HepG2 (cell line): ENCODE measurements at regions not wholly inside any gene's neighbourhood (a gene's known extent, or its start where the extent isn't known, plus 50 kb on each side); places are given as distances from the start of the nearest gene placed in this dataset.

Experiments used
- ATAC-seq: fragments of 200-7000 bp; cut with Tn5 transposase; 3 replicates; pipeline ENCODE4 v1.9.1; 2020; ENCODE audit warnings: mild to moderate bottlenecking, moderate library complexity
- BruUV-seq: library from RNA; stranded (reverse); fragments of 400-500 nt; replicated peaks from 2 replicates; lab custom pipeline; 2021; lab: Mats Ljungman, UMichigan
- CTCF ChIA-PET: fragments of 300-600 bp; formaldehyde crosslinking; extraction: SDS; loops from one replicate; lab custom pipeline; 2021; ENCODE audit warnings: low total read pairs, inconsistent platforms, low intra/inter-chr PET ratio; lab: Yijun Ruan, JAX
- POLR2A ChIA-PET: fragments of 350-600 bp; sonication (Branson Sonifier 250); formaldehyde crosslinking; loops from one replicate; lab custom pipeline; 2020; ENCODE audit warnings: antibody characterized with exemption, inconsistent platforms; lab: Yijun Ruan, JAX
- DNase-seq: peaks from one replicate; pipeline ENCODE4 v3.0.0-alpha.2; 2015; ENCODE audit warnings: low spot score
- FAIRE-seq: peaks from 3 replicates; lab custom pipeline; 2011; peaks lifted over from hg19 to GRCh38; lab: Jason Lieb, UNC
- H2AFZ ChIP-seq: one replicate; pipeline ENCODE4 v1.6.1; 2011; ENCODE audit warnings: low read length, inconsistent platforms
- H3K27ac ChIP-seq: fragments of 300-600 bp; 3 replicates; pipeline ENCODE4 v1.8.0; 2011; ENCODE audit warnings: mixed run types, mild to moderate bottlenecking, mixed read lengths, low read length, inconsistent platforms; ENCODE audit not compliant: insufficient read depth; ENCODE audit errors: extremely low read length
- H3K27me3 ChIP-seq, 2 experiments: fragments of 200-600 bp in 1 of 2; 2 replicates in 1 of 2; 3 replicates in 1 of 2; pipeline versions ENCODE4 v1.6.0 to v1.8.0; 2011; ENCODE audit warnings: low read length in 2 of 2, mild to moderate bottlenecking in 2 of 2, moderate library complexity in 2 of 2, inconsistent platforms in 1 of 2; ENCODE audit not compliant: insufficient read depth in 2 of 2, control insufficient read depth in 1 of 2
- H3K36me3 ChIP-seq, 2 experiments: fragments of 200-600 bp in 1 of 2; replicated peaks in 1 of 2; 2 replicates in 1 of 2; 3 replicates in 1 of 2; pipeline versions ENCODE4 v1.5.1 to v1.8.0; 2011; ENCODE audit warnings: low read length in 2 of 2, inconsistent platforms in 1 of 2; ENCODE audit not compliant: insufficient read depth in 2 of 2, control insufficient read depth in 1 of 2
- H3K4me1 ChIP-seq: 2 replicates; pipeline ENCODE4 v1.5.1; 2012; ENCODE audit warnings: low read length, inconsistent platforms; ENCODE audit not compliant: insufficient read depth
- H3K4me2 ChIP-seq: 2 replicates; pipeline ENCODE4 v1.6.0; 2011; ENCODE audit warnings: low read depth, low read length, inconsistent platforms
- H3K4me3 ChIP-seq, 3 experiments: fragments of 200-600 bp in 1 of 3; sonication (generic), shearing (Covaris generic) in 1 of 3; replicated peaks in 1 of 3; 2 replicates each; pipeline ENCODE4 v1.5.1; 2011 to 2016; ENCODE audit warnings: low read length in 3 of 3, inconsistent platforms in 2 of 3, low read depth in 2 of 3, mild to moderate bottlenecking in 2 of 3, control low read depth in 1 of 3, mixed read lengths in 1 of 3; ENCODE audit not compliant: insufficient read depth in 1 of 3
- H3K79me2 ChIP-seq: one replicate; pipeline ENCODE4 v1.6.1; 2011; ENCODE audit warnings: low read length, inconsistent platforms; ENCODE audit not compliant: insufficient read depth
- H3K9ac ChIP-seq: 2 replicates; pipeline ENCODE4 v1.6.0; 2011; ENCODE audit warnings: mild to moderate bottlenecking, low read depth, low read length, inconsistent platforms; ENCODE audit not compliant: insufficient read depth
- H3K9me3 ChIP-seq: 2 replicates; pipeline ENCODE4 v1.5.1; 2012; ENCODE audit warnings: mild to moderate bottlenecking, low read length
- H4K20me1 ChIP-seq: 2 replicates; pipeline ENCODE4 v1.6.0; 2011; ENCODE audit warnings: inconsistent platforms, mild to moderate bottlenecking, low read length, moderate library complexity; ENCODE audit not compliant: insufficient read depth
- ESRRA ChIP-seq: sonication (generic); formaldehyde crosslinking; IDR thresholded peaks from 2 replicates; pipeline ENCODE4 v1.5.1; 2020; ENCODE audit warnings: mild to moderate bottlenecking, low read depth, missing genetic modification reagents
- IRF2 ChIP-seq: IDR thresholded peaks from 2 replicates; pipeline ENCODE4 v1.6.1; 2018; ENCODE audit warnings: missing genetic modification reagents, missing compliant biosample characterization
- JARID2 ChIP-seq: sonication (generic); formaldehyde crosslinking; IDR thresholded peaks from 2 replicates; pipeline ENCODE4 v1.8.1; 2023; ENCODE audit warnings: missing genetic modification reagents, inconsistent platforms; ENCODE audit not compliant: insufficient replicate concordance
- KDM5B ChIP-seq: sonication (generic); formaldehyde crosslinking; IDR thresholded peaks from 2 replicates; pipeline ENCODE4 v1.4.0; 2020; ENCODE audit warnings: missing genetic modification reagents, mild to moderate bottlenecking, borderline replicate concordance
- MAFG ChIP-seq: sonication (generic); formaldehyde crosslinking; IDR thresholded peaks from 2 replicates; pipeline ENCODE4 v1.5.1; 2020; ENCODE audit warnings: mild to moderate bottlenecking, missing genetic modification reagents
- SATB2 ChIP-seq: sonication (generic); formaldehyde crosslinking; IDR thresholded peaks from 2 replicates; pipeline ENCODE4 v1.5.0; 2020; ENCODE audit warnings: missing genetic modification reagents
- SCMH1 ChIP-seq: sonication (generic); formaldehyde crosslinking; IDR thresholded peaks from 2 replicates; pipeline ENCODE4 v1.9.0; 2021; ENCODE audit warnings: missing genetic modification reagents, mild to moderate bottlenecking, borderline replicate concordance
- ZNF354B ChIP-seq: sonication (generic); formaldehyde crosslinking; IDR thresholded peaks from 2 replicates; pipeline ENCODE4 v1.8.0; 2022; ENCODE audit warnings: mild to moderate bottlenecking, missing genetic modification reagents
- ZNF543 ChIP-seq: sonication (generic); formaldehyde crosslinking; IDR thresholded peaks from 2 replicates; pipeline ENCODE4 v1.4.0; 2020; ENCODE audit warnings: mild to moderate bottlenecking, missing genetic modification reagents
- ZNF556 ChIP-seq: sonication (generic); formaldehyde crosslinking; IDR thresholded peaks from 2 replicates; pipeline ENCODE4 v1.4.0; 2020; ENCODE audit warnings: mild to moderate bottlenecking, missing genetic modification reagents, borderline replicate concordance
- ZNF557 ChIP-seq: sonication (generic); formaldehyde crosslinking; IDR thresholded peaks from 2 replicates; pipeline ENCODE4 v1.4.0; 2020; ENCODE audit warnings: missing genetic modification reagents
- ZNF629 ChIP-seq: sonication (generic); formaldehyde crosslinking; conservative IDR thresholded peaks from 2 replicates; pipeline ENCODE4 v1.5.0; 2020; ENCODE audit warnings: missing genetic modification reagents
- WGBS: methylation state at CpG from one replicate; pipeline ENCODE4 v1.1.6; 2017; ENCODE audit warnings: low lambda C conversion rate; 5-methylcytosine and 5-hydroxymethylcytosine counted together
- in situ Hi-C: cut with HindIII; loops from 2 replicates; pipeline ENCODE4 v1.10.0; 2017; ENCODE audit warnings: low pct_unique_long_range_greater_than_20kb; ENCODE audit not compliant: extremely low pct_ligation_motif_present
- intact Hi-C: fragments of 100-400 bp; cut with micrococcal nuclease; formaldehyde crosslinking; loops from one replicate; pipeline ENCODE4 v1.10.0; 2022; ENCODE audit not compliant: unreplicated experiment
- TF ChIP-seq, protein P1 (sequence below): sonication (generic); formaldehyde crosslinking; conservative IDR thresholded peaks from 2 replicates; pipeline ENCODE4 v1.8.0; 2022; ENCODE audit warnings: mild to moderate bottlenecking, moderate library complexity, missing genetic modification reagents
- TF ChIP-seq, protein P2 (sequence below): sonication (generic); formaldehyde crosslinking; IDR thresholded peaks from 2 replicates; pipeline ENCODE4 v1.8.1; 2022; ENCODE audit warnings: low read depth, mild to moderate bottlenecking, missing genetic modification reagents
- TF ChIP-seq, protein P3 (sequence below): sonication (generic); formaldehyde crosslinking; IDR thresholded peaks from 2 replicates; pipeline ENCODE4 v1.8.0; 2022; ENCODE audit warnings: missing genetic modification reagents, mild to moderate bottlenecking, inconsistent platforms, borderline replicate concordance

DNA sequence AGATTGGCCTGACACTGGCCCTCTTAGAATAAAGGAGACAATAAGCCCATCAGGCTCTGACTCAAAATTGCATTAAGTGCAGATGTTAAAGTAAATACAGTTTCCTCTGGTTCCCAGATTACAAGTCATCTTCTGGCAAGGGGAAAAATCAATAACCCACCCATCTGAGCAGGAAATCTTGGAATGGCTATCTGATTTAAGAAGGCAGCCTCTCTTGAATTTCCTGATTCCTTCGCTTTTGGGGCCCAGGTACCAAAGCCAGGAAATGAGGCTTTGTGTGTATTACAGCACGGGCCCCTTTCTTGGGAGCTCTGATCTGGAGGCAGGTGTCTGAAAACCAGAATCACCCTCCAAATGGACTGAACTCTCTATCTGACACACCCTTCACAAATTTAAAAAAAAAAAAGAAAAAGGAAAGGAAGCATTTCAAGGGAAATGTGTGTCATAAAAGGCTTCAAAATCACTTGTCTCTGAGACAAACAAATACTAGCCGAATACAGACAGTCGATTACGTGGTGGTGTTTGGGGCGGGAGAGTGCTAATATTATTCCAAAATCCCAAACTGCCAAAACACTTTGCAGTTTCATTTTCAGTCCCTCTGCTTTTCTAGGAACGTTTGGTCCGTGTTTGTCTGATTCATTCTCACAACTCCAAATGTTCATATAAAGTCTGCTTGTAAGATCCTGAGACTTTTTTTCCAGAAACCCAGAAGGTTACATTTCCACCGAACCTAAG lies 240.9 kb upstream of the CAMK1G start:
- BruUV-seq: no TSS peak
- H3K27ac ChIP-seq: no peak overlapping the region
- no peak for ATAC-seq
- TF ChIP-seq IRF2 (CRISPR knock-in tag): no peak
- TF ChIP-seq SATB2 (CRISPR knock-in tag): no peak
- TF ChIP-seq, protein P1, sequence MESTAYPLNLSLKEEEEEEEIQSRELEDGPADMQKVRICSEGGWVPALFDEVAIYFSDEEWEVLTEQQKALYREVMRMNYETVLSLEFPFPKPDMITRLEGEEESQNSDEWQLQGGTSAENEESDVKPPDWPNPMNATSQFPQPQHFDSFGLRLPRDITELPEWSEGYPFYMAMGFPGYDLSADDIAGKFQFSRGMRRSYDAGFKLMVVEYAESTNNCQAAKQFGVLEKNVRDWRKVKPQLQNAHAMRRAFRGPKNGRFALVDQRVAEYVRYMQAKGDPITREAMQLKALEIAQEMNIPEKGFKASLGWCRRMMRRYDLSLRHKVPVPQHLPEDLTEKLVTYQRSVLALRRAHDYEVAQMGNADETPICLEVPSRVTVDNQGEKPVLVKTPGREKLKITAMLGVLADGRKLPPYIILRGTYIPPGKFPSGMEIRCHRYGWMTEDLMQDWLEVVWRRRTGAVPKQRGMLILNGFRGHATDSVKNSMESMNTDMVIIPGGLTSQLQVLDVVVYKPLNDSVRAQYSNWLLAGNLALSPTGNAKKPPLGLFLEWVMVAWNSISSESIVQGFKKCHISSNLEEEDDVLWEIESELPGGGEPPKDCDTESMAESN (CRISPR knock-in tag): no peak
- no peak for TF ChIP-seq SCMH1 (CRISPR knock-in tag)
- no peak for TF ChIP-seq ZNF354B (CRISPR knock-in tag)
- TF ChIP-seq ZNF629 (CRISPR knock-in tag): no peak
- no peak for TF ChIP-seq JARID2 (CRISPR knock-in tag)
- TF ChIP-seq, protein P2, sequence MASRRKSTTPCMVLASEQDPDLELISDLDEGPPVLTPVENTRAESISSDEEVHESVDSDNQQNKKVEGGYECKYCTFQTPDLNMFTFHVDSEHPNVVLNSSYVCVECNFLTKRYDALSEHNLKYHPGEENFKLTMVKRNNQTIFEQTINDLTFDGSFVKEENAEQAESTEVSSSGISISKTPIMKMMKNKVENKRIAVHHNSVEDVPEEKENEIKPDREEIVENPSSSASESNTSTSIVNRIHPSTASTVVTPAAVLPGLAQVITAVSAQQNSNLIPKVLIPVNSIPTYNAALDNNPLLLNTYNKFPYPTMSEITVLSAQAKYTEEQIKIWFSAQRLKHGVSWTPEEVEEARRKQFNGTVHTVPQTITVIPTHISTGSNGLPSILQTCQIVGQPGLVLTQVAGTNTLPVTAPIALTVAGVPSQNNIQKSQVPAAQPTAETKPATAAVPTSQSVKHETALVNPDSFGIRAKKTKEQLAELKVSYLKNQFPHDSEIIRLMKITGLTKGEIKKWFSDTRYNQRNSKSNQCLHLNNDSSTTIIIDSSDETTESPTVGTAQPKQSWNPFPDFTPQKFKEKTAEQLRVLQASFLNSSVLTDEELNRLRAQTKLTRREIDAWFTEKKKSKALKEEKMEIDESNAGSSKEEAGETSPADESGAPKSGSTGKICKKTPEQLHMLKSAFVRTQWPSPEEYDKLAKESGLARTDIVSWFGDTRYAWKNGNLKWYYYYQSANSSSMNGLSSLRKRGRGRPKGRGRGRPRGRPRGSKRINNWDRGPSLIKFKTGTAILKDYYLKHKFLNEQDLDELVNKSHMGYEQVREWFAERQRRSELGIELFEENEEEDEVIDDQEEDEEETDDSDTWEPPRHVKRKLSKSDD (CRISPR knock-in tag): no peak
- TF ChIP-seq ZNF557 (CRISPR knock-in tag): no peak
- TF ChIP-seq ZNF543: no peak
- TF ChIP-seq ZNF556 (CRISPR knock-in tag): no peak
- TF ChIP-seq KDM5B: no peak
- TF ChIP-seq, protein P3, sequence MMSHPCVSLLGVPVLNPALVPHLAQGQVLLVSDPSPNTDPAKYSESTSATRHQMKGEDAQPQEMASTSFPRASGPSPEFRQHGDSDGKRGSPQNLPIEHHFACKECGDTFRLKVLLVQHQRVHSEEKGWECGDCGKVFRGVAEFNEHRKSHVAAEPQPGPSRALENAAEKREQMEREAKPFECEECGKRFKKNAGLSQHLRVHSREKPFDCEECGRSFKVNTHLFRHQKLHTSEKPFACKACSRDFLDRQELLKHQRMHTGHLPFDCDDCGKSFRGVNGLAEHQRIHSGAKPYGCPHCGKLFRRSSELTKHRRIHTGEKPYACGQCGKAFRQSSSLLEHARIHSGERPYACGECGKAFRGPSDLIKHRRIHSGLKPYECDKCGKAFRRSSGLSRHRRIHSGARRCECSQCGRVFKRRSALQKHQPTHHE (CRISPR knock-in tag): no peak
- no peak for TF ChIP-seq ESRRA (CRISPR knock-in tag)
- TF ChIP-seq MAFG (CRISPR knock-in tag): no peak
- TF ChIP-seq, all 625 proteins: peak for 0
- intact Hi-C loops: no loop called here
- no peaks in the 10 kb centered on the region for H4K20me1 ChIP-seq
- FAIRE-seq: no peak
- in situ Hi-C loops: no loop called here
- peaks cover 0 to 1% of the 10 kb centered on the region in 2 experiments; a peak in 1 of 5 replicates for H3K27me3 ChIP-seq
- no peak for DNase-seq
- ChIA-PET CTCF (no interaction called here), POLR2A (no interaction called here)
- no peaks in the 10 kb centered on the region for H3K4me1 ChIP-seq
- WGBS: 25% methylated on average over 9 of the region's 9 CpGs
- H2AFZ ChIP-seq: no peak overlapping the region
- no peak overlapping the region for H3K4me2 ChIP-seq
- no peaks in the 10 kb centered on the region for H3K9me3 ChIP-seq
- no peaks in the 10 kb centered on the region for H3K36me3 ChIP-seq
- H3K9ac ChIP-seq: no peak overlapping the region
- no peaks in the 10 kb centered on the region for H3K79me2 ChIP-seq
- no peak overlapping the region for H3K4me3 ChIP-seq
